WERI-Rb-1 (cell line): ENCODE measurements at regions not wholly inside any gene's neighbourhood (a gene's known extent, or its start where the extent isn't known, plus 50 kb on each side); places are given as distances from the start of the nearest gene placed in this dataset.
"Not testable (repeated sequence)": the region's sequence is repeated elsewhere in the genome, so short reads cannot be mapped to it uniquely, and the experiment has no call there.

Experiments
- DNase-seq: peaks from one replicate; pipeline ENCODE4 v3.0.0-alpha.2; 2020
- H3K27ac ChIP-seq: fragments of 250-450 bp; sonication (Bioruptor Pico); 2 replicates; pipeline ENCODE4 v1.5.1; 2020; ENCODE audit warnings: mild to moderate bottlenecking, moderate library complexity
- H3K27me3 ChIP-seq: fragments of 250-450 bp; sonication (Bioruptor Pico); 2 replicates; pipeline ENCODE4 v1.5.1; 2021; ENCODE audit warnings: mild to moderate bottlenecking, low read depth, moderate library complexity; ENCODE audit not compliant: insufficient read depth, severe bottlenecking
- H3K36me3 ChIP-seq: fragments of 250-450 bp; sonication (Bioruptor Pico); 2 replicates; pipeline ENCODE4 v1.5.1; 2020; ENCODE audit warnings: mild to moderate bottlenecking, moderate library complexity
- H3K4me3 ChIP-seq: 2 replicates; pipeline ENCODE4 v1.5.1; 2011; ENCODE audit warnings: low read depth, mild to moderate bottlenecking, control low read depth, low read length
- H3K9me3 ChIP-seq: fragments of 250-450 bp; sonication (Bioruptor Pico); 2 replicates; pipeline ENCODE4 v1.5.1; 2021; ENCODE audit warnings: mild to moderate bottlenecking, moderate library complexity; ENCODE audit not compliant: severe bottlenecking
- CTCF ChIP-seq: IDR thresholded peaks from 2 replicates; pipeline ENCODE4 v1.5.1; 2011; ENCODE audit warnings: low read depth, mild to moderate bottlenecking, control low read depth, inconsistent platforms, low read length

DNA sequence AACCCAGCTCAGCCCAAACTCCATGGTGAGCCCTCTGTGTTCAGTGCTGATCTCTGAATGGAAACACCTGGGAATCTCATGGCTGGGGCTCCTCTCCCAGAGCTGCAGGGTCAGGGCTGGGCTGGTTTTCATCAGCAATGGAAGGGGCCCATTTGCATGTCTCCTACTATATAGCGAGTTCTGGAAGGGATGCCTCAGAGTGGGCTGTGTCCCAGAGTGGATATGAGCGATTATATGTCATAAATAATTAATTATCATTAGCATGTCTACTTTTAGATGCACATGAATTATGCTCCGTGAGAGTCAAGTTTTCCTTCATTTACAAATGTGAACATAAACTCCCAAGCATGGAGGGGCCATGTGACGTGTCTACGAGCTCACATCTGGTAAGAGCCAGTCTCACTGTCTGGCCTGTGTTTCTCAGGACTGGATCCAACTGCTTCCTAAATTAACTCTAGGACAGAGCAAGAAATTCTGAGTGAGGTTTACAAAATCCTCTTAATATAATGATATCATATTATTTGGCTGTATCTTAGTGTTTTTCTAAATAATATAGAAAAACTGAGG, 553.4 kb downstream of the GOLGA6L6 start:
- no peak for DNase-seq
- TF ChIP-seq CTCF: no peak
- H3K36me3 ChIP-seq: no peaks in the 10 kb centered on the region
- H3K4me3 ChIP-seq: no peak overlapping the region
- peaks cover 22% of the 10 kb centered on the region for H3K27me3 ChIP-seq
- no peaks in the 10 kb centered on the region for H3K9me3 ChIP-seq
- H3K27ac ChIP-seq: no peak overlapping the region

DNA sequence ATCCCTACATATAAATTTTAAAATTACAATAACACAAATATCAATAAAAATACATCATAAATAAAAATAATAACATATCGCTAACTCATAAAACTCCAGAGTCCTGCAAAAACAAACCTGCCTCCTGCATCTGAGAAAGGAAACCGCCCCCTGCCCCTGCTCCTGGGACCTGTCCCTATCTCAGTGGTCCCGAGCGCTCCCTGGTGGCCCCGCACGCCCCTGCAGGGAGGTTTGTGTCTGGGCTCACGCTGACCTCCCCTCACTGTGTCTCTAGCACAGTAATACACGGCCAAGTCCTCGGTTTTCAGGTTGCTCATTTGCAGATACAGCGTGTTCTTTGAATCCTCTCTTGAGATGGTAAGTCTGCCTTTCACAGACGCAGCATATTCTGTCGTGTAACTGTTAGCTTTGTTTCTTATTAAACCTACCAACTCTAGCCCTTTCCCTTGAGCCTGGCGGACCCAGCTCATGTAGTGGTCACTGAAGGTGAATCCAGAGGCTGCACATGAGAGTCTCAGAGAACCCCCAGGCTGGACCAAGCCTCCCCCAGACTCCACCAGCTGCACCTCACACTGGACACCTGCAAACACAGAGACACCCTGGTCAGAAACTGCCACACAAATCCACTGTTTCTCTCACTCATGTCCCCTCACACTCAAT, 554.1 kb downstream of the GOLGA6L6 start:
- H3K27me3 ChIP-seq: peaks cover 22% of the 10 kb centered on the region
- DNase-seq: peak; percentile 69
- TF ChIP-seq CTCF: peak; percentile 74
- H3K4me3 ChIP-seq: no peak overlapping the region
- H3K36me3 ChIP-seq: no peaks in the 10 kb centered on the region
- H3K27ac ChIP-seq: no peak overlapping the region
- H3K9me3 ChIP-seq: no peaks in the 10 kb centered on the region

- no peak for DNase-seq
- Histone ChIP-seq H3K4me3 (no peak overlapping the region), H3K36me3 (no peaks in the 10 kb centered on the region), H3K9me3 (no peaks in the 10 kb centered on the region), H3K27ac (no peak overlapping the region), H3K27me3 (peaks cover 9% of the 10 kb centered on the region)
- no peak for TF ChIP-seq CTCF
Observed at GRCh38 chr15:19984101-19984500, 557.5 kb downstream of the GOLGA6L6 start.

DNA sequence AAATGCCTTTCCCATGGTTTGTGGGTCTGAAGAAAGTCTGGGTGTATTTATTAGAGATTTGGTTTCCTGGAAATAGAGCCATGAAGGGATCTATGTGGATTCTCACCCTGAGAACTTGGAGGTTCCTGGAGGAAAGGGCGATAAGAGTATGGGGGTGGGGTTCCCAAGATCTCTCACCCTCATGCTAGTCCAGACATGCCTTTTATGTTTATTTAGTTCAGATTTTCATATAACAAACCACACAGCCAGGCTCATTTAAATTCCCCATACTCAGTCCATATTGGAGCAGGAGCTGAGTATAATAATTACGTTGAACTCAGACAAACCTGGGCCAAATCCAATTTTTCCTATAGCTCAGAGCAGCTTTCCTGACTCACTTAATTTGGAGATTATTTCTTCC, 566.6 kb downstream of the GOLGA6L6 start:
- H3K27ac ChIP-seq: no peak overlapping the region
- no peaks in the 10 kb centered on the region for H3K27me3 ChIP-seq
- no peak for TF ChIP-seq CTCF
- no peaks in the 10 kb centered on the region for H3K9me3 ChIP-seq
- no peak overlapping the region for H3K4me3 ChIP-seq
- H3K36me3 ChIP-seq: no peaks in the 10 kb centered on the region
- no peak for DNase-seq

GRCh38 chr15:19973718-19974117, 567.9 kb downstream of the GOLGA6L6 start:
- H3K9me3 ChIP-seq: no peaks in the 10 kb centered on the region
- H3K27me3 ChIP-seq: no peaks in the 10 kb centered on the region
- H3K4me3 ChIP-seq: no peak overlapping the region
- TF ChIP-seq CTCF: peak; percentile 26; the same call in 1 of the 2 replicates
- H3K36me3 ChIP-seq: no peaks in the 10 kb centered on the region
- peak; percentile 17 for DNase-seq
- H3K27ac ChIP-seq: no peak overlapping the region

DNA sequence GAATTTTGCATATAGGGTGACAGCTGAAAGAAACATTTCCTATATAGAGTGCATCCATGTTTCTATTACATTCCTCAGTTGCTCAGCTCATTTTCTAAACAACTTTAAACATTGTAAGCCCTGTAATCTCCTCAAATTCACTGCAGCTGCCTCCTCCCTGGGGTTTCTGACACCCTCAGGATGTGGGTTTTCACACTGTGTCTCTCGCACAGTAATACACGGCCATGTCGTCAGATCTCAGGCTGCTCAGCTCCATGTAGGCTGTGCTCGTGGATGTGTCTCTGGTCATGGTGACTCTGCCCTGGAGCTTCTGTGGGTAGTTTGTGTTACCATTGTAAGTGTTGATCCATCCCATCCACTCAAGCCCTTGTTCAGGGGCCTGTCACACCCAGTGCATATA, 569.0 kb downstream of the GOLGA6L6 start:
- H3K36me3 ChIP-seq, H3K9me3 ChIP-seq, DNase-seq, H3K4me3 ChIP-seq, H3K27me3 ChIP-seq, H3K27ac ChIP-seq: not testable (repeated sequence)

- H3K36me3 ChIP-seq, H3K27me3 ChIP-seq, DNase-seq, H3K27ac ChIP-seq, H3K4me3 ChIP-seq, H3K9me3 ChIP-seq: not testable (repeated sequence)
Observed at GRCh38 chr15:19965574-19965973, 576.0 kb downstream of the GOLGA6L6 start.

DNA sequence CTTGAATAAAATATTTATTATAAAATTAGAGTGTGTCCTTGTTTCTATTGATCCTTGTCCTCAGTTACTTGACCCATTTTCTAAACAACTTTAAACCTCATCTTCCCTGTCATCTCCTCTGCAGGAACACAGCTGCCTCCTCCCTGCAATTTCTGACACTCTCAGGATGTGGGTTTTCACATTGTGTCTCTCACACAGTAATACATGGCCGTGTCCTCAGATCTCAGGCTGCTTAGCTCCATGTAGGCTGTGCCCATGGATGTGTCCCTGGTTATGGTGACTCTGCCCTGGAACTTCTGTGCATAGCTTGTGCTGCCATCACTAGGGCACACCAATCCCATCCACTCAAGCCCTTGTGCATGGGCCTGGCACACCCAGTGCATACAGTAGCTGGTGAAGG, 577.1 kb downstream of the GOLGA6L6 start:
- not testable (repeated sequence) for DNase-seq, H3K27me3 ChIP-seq, H3K27ac ChIP-seq, H3K4me3 ChIP-seq, H3K9me3 ChIP-seq, H3K36me3 ChIP-seq
